Naive B cell (primary cell): ENCODE measurements at regions not wholly inside any gene's neighbourhood (a gene's known extent, or its start where the extent isn't known, plus 50 kb on each side); places are given as distances from the start of the nearest gene placed in this dataset.

Experiments used
- ATAC-seq, 2 donors: fragments of 150-1000 bp; cut with Tn5 transposase; 2 replicates each; pipeline ENCODE4 v1.10.0; 2021; ENCODE audit warnings: low read depth in 2 of 2, mild to moderate bottlenecking in 2 of 2, moderate library complexity in 2 of 2
- DNase-seq: peaks from one replicate; pipeline ENCODE4 v3.0.0; 2022
- H3K27ac Mint-ChIP-seq, 6 donors: one replicate each; pipeline ENCODE4 v1.8.0; 2020 to 2022; ENCODE audit warnings: mild to moderate bottlenecking in 6 of 6, mixed read lengths in 6 of 6, moderate library complexity in 5 of 6, inconsistent platforms in 2 of 6
- H3K27me3 Mint-ChIP-seq, 3 donors: one replicate each; pipeline ENCODE4 v1.8.0; 2021 to 2022; ENCODE audit warnings: mixed read lengths in 3 of 3, mild to moderate bottlenecking in 1 of 3
- H3K36me3 Mint-ChIP-seq, 2 donors: one replicate each; pipeline ENCODE4 v1.8.0; 2020 to 2022; ENCODE audit warnings: mixed read lengths in 2 of 2, inconsistent platforms in 1 of 2, mild to moderate bottlenecking in 1 of 2
- H3K4me1 Mint-ChIP-seq, 3 donors: one replicate each; pipeline ENCODE4 v1.8.0; 2020 to 2022; ENCODE audit warnings: mixed read lengths in 3 of 3, inconsistent platforms in 1 of 3, mild to moderate bottlenecking in 1 of 3, moderate library complexity in 1 of 3
- H3K4me3 Mint-ChIP-seq, 8 donors: one replicate each; pipeline ENCODE4 v1.8.0; 2020 to 2022; ENCODE audit warnings: mild to moderate bottlenecking in 8 of 8, mixed read lengths in 8 of 8, moderate library complexity in 8 of 8, inconsistent platforms in 2 of 8
- H3K9me3 Mint-ChIP-seq, 7 donors: one replicate each; pipeline ENCODE4 v1.8.0; 2020 to 2022; ENCODE audit warnings: mixed read lengths in 7 of 7, mild to moderate bottlenecking in 5 of 7, inconsistent platforms in 2 of 7, moderate library complexity in 1 of 7

DNA sequence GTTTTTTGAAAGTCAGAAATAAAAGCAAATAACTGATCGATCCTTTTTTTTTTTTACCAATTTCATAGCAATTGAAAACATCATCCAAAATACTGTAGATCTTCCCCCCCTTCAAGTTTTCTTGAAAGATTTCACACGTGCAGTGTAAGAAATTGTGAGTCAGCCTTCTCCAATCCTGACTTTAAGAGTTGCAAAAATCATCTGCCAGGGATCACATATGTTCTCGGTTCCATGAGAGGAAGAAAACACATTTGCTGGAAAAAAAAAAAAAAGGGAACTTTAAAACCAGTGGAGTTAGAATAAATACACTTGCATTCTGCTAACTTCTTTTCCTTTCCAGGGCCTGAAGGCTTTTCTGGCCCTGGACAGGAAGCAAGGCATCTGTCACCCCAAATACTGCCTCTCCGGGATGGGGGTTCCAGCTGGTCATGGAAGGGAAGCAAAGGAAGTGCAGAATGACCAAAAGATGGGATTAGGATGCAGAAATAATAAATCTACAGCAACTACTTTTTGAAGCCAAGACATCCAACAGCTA is 198.4 kb upstream of the KIAA1217 start:
- Mint-ChIP-seq H3K27ac (peak overlapping the region in 1 of 6 donors; percentile 8), H3K4me3 (no peak overlapping the region), H3K4me1 (no peaks in the 10 kb centered on the region), H3K9me3 (peaks cover 0 to 4% (median 0%) of the 10 kb centered on the region in 7 donors), H3K36me3 (no peaks in the 10 kb centered on the region), H3K27me3 (peaks cover 4 to 7% (median 5%) of the 10 kb centered on the region in 3 donors)
- no peak for DNase-seq
- no peak for ATAC-seq

DNA sequence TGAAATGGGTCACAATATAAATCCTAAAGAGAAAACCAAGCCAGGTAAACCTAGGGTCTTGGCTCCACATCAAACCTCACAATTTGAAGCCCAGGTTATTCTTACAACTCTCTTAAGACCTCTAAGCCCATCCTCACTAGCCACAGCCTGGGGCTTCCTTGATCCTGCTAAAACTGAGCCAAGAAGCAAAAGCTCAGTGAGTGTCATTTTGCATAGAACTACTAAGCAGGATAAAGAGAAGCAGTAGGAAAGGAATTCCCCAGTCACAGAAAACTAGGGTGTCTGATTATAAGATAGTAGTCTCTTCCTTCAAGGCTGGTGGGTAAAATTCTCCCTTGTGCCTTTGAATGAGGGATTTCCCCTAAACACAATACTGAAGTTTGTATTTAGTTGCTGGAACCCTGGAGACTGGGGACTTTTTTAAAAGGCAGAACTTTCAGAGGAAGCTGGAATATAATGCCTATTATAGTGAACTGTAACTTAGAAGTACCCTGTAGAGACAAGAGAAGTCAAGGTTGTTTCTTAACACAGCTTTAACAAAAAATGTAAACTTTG is 196.6 kb upstream of the KIAA1217 start:
- H3K4me1 Mint-ChIP-seq, result no peaks in the 10 kb centered on the region
- H3K27ac Mint-ChIP-seq, result no peak overlapping the region
- DNase-seq (no peak), ATAC-seq (no peak)
- H3K9me3 Mint-ChIP-seq, result peaks cover 0 to 4% (median 0%) of the 10 kb centered on the region in 7 donors
- H3K27me3 Mint-ChIP-seq, result peaks cover 4 to 7% (median 5%) of the 10 kb centered on the region in 3 donors
- no peak overlapping the region for H3K4me3 Mint-ChIP-seq
- no peaks in the 10 kb centered on the region for H3K36me3 Mint-ChIP-seq

DNA sequence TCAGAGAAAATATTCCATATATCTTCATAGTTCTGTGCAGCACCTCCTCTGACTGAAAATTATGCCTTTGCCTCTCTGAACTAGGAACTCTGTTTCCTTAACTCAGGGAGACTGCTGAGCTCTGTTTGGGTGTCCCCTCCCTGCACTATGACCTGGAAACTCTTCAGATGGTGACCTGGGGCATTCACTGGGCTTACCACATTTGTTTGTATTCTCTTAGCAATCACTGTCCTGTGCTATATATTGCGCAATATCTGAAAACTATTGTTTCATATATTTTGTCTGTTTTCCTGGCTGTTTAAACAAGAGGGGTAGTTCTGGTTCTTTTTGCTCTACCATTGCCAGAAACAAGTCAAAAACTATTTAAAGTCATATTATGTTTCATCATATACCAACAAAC is 181.8 kb upstream of the KIAA1217 start:
- H3K4me1 Mint-ChIP-seq, result no peaks in the 10 kb centered on the region
- H3K4me3 Mint-ChIP-seq, result no peak overlapping the region
- H3K27me3 Mint-ChIP-seq, result no peaks in the 10 kb centered on the region
- DNase-seq (no peak), ATAC-seq (no peak)
- H3K27ac Mint-ChIP-seq, result no peak overlapping the region
- peaks cover 0 to 5% (median 0%) of the 10 kb centered on the region in 7 donors for H3K9me3 Mint-ChIP-seq
- H3K36me3 Mint-ChIP-seq, result no peaks in the 10 kb centered on the region

DNA sequence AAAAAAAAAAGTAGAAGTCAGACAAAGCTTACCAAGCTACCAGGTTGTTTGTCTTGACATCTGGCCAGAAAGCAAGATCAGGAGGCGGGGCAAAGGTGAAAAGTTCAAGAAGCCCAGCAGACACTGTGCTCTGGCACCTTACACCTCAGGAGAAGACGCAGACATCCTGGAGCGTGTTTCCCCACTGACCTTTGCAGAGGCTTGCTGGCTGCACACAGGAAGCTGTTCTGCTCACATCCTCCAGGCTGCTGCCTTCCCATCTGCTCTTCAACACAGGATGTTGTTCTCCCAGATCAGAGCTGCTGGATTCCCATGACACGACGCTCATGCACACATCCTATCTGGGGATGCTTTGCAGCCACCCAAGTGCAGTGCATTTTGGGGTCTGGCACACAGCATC is 174.4 kb upstream of the KIAA1217 start:
- H3K36me3 Mint-ChIP-seq, result no peaks in the 10 kb centered on the region
- DNase-seq, result no peak
- no peak overlapping the region for H3K27ac Mint-ChIP-seq
- H3K9me3 Mint-ChIP-seq, result peaks cover 0 to 15% (median 4%) of the 10 kb centered on the region in 7 donors
- H3K4me1 Mint-ChIP-seq, result no peaks in the 10 kb centered on the region
- no peak for ATAC-seq
- H3K27me3 Mint-ChIP-seq, result no peaks in the 10 kb centered on the region
- H3K4me3 Mint-ChIP-seq, result no peak overlapping the region

DNA sequence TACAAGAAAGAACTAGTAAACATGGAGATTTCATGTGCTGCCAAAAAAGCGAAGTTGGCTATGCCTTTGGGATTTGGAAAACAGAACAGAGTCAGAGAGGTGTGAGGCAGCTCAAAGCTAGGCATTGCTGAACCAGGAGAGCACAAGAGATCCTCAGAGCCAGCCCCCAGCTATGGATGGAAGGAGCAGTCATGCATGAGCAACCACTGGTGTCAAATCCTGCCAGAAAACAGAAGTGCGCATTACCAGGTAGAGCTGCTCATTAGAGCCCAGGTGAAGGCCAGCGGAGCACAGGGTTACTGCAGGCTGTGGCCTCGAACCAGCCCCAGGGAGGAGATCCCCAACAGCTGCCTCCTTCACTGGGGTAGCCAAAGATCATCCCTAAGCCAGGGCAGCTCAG is 173.2 kb upstream of the KIAA1217 start:
- no peaks in the 10 kb centered on the region for H3K4me1 Mint-ChIP-seq
- peaks cover 0 to 11% (median 4%) of the 10 kb centered on the region in 7 donors for H3K9me3 Mint-ChIP-seq
- H3K36me3 Mint-ChIP-seq, result no peaks in the 10 kb centered on the region
- DNase-seq (no peak), ATAC-seq (no peak)
- no peak overlapping the region for H3K4me3 Mint-ChIP-seq
- no peak overlapping the region for H3K27ac Mint-ChIP-seq
- H3K27me3 Mint-ChIP-seq, result no peaks in the 10 kb centered on the region

DNA sequence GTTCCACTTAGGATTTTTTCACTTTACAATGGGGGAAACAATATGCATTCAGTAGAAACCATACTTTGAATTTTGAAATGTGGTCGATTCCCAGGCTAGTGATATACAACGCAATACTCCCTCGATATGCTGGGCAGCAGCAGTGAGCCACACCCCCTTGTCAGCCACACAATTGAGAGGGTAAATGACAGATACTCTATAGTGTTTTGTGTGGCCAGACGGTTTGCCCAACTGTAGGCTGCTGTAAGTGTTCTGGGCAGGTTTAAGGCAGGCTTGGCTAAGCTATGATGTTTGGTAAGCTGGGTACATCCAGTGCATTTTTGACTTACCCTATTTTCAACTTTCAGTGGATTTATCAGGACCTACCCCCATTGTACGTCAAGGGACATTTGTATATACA is 169.6 kb upstream of the KIAA1217 start:
- no peak for DNase-seq
- Mint-ChIP-seq H3K36me3 (no peaks in the 10 kb centered on the region), H3K27ac (no peak overlapping the region)

DNA sequence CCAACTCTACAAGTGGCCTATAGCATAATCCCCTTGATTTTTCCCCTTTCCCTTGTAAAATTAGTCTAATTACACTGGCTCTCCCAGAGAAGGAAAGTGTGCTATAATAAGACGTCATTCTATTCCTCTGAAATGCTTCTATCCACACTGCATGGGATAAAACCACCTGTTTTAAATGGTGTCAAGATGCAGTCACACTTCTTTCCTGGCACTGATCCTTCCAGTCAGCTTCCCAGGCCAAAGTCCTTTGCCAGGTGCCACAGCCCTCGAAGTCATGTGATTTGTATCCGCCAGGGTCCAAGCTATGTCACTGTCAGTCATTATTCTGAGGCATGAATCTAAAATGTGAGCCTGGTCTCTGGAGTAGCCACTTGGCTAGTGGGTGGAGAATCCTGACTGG is 169.0 kb upstream of the KIAA1217 start:
- no peaks in the 10 kb centered on the region for H3K27me3 Mint-ChIP-seq
- DNase-seq (no peak), ATAC-seq (no peak)
- H3K9me3 Mint-ChIP-seq, result peaks cover 0 to 7% (median 2%) of the 10 kb centered on the region in 7 donors
- no peak overlapping the region for H3K4me3 Mint-ChIP-seq
- H3K36me3 Mint-ChIP-seq, result no peaks in the 10 kb centered on the region
- H3K27ac Mint-ChIP-seq, result no peak overlapping the region
- no peaks in the 10 kb centered on the region for H3K4me1 Mint-ChIP-seq

More for the DNA sequence above, 169.6 kb upstream of the KIAA1217 start:
- peaks cover 0 to 11% (median 4%) of the 10 kb centered on the region in 7 donors for H3K9me3 Mint-ChIP-seq
- no peak for ATAC-seq
- H3K4me1 Mint-ChIP-seq, result no peaks in the 10 kb centered on the region
- no peaks in the 10 kb centered on the region for H3K27me3 Mint-ChIP-seq
- H3K4me3 Mint-ChIP-seq, result no peak overlapping the region

DNA sequence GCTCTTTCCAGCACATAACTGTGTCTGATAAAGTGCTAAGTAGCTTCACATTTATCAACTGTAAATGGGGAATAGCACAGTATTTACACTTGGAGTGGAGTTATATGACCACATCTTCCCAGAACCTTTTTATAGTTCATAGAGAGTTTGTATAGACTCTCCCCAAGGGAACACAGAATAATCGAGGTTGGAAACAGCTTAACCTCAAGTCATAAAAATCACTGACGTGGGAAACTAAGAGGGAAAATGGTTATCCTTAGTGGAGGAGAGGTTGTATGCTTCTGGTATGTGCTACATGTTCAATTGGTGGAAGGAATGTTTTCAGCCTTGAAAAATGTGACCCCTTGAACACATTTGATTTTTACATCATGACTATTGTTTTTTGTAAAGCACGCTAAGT is 167.9 kb upstream of the KIAA1217 start:
- no peaks in the 10 kb centered on the region for H3K27me3 Mint-ChIP-seq
- DNase-seq, result no peak
- no peak overlapping the region for H3K27ac Mint-ChIP-seq
- no peak overlapping the region for H3K4me3 Mint-ChIP-seq
- no peak for ATAC-seq
- H3K36me3 Mint-ChIP-seq, result no peaks in the 10 kb centered on the region
- peaks cover 0 to 6% (median 0%) of the 10 kb centered on the region in 7 donors for H3K9me3 Mint-ChIP-seq
- no peaks in the 10 kb centered on the region for H3K4me1 Mint-ChIP-seq

DNA sequence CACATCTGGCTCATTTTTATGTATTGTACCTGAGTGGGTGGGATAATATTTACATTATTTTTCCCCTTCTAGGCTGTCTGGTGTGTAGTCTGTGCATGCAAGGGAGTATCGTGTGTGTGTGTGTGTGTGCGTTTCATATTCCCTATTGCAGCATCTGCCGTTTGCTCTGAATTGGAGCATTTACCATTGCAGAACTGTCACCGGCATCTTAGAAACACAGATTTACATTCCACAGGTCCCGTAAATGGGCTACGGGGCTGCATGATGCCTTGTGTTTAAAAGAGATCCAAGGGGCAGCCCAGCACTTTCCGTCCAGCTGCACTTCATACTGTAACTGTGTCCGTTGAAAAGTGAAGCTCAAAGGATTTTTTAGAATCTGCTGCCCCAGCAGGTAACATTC is 167.1 kb upstream of the KIAA1217 start:
- Mint-ChIP-seq H3K36me3 (no peaks in the 10 kb centered on the region), H3K4me1 (no peaks in the 10 kb centered on the region), H3K27ac (no peak overlapping the region), H3K27me3 (no peaks in the 10 kb centered on the region), H3K4me3 (no peak overlapping the region), H3K9me3 (peaks cover 0 to 5% (median 0%) of the 10 kb centered on the region in 7 donors)
- DNase-seq (no peak), ATAC-seq (no peak)

DNA sequence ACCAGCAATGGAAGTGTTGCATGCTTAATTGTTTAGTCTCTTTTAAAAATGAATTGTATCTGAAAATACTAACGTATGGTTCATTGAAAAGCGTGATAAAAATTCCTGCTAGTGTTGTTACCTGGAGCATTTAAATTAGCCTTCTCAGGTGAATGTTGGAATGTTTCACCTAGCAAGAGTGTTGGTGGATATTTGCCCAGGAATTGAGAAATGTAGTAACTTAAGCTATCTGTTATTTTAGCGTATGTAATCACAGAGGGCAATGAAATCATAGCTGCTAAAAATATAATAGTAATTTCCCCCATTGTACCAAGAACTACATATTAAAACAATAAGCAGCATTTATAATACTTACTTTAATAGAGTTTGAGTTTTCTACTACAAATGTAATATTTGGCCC is 166.1 kb upstream of the KIAA1217 start:
- no peaks in the 10 kb centered on the region for H3K4me1 Mint-ChIP-seq
- ATAC-seq (no peak), DNase-seq (no peak)
- no peaks in the 10 kb centered on the region for H3K36me3 Mint-ChIP-seq
- H3K27ac Mint-ChIP-seq, result no peak overlapping the region
- no peaks in the 10 kb centered on the region for H3K27me3 Mint-ChIP-seq
- H3K9me3 Mint-ChIP-seq, result peaks cover 0 to 5% (median 0%) of the 10 kb centered on the region in 7 donors
- H3K4me3 Mint-ChIP-seq, result no peak overlapping the region

DNA sequence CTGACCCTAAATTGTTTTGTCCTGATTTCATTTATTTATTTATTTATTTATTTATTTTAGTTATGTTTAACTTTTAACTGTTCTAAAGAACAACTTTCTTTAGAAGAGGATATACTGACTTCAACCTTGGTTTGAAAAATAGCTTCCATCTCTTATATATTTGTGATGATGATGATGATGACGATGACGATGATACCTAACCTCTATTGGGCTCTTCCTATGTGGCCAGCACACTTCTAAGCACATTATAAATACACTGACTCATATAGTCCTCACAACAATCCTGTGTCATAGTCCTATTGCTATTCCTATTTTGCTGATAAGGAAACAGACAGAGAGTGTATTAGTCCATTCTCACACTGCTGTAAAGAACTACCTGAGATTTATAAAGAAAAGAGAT is 162.9 kb upstream of the KIAA1217 start:
- Mint-ChIP-seq H3K36me3 (no peaks in the 10 kb centered on the region), H3K4me1 (no peaks in the 10 kb centered on the region), H3K4me3 (no peak overlapping the region), H3K27ac (no peak overlapping the region), H3K27me3 (no peaks in the 10 kb centered on the region), H3K9me3 (peaks cover 1 to 15% (median 7%) of the 10 kb centered on the region in 7 donors)
- ATAC-seq (no peak), DNase-seq (no peak)

DNA sequence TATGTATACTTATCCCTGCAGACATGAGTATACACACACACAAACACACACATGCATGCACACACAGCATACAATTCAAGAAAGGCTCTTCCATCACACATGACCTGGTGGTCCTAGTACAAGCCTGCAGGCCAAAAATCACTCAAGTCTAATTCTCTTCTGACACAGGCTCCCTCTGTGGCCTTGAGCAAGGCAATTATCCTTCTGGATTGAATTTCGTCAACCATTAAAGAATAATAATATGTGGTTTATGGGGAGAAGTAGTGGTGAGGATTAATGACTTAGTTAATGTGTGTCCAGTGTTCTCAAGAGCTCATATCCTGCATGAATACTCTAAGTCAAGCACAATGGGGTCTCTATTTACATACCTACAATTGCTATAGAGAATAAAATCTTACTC is 161.8 kb upstream of the KIAA1217 start:
- H3K27ac Mint-ChIP-seq, result no peak overlapping the region
- DNase-seq, result no peak
- H3K4me3 Mint-ChIP-seq, result no peak overlapping the region
- no peak for ATAC-seq
- H3K4me1 Mint-ChIP-seq, result no peaks in the 10 kb centered on the region
- H3K36me3 Mint-ChIP-seq, result no peaks in the 10 kb centered on the region
- no peaks in the 10 kb centered on the region for H3K27me3 Mint-ChIP-seq
- H3K9me3 Mint-ChIP-seq, result peaks cover 3 to 19% (median 7%) of the 10 kb centered on the region in 7 donors

DNA sequence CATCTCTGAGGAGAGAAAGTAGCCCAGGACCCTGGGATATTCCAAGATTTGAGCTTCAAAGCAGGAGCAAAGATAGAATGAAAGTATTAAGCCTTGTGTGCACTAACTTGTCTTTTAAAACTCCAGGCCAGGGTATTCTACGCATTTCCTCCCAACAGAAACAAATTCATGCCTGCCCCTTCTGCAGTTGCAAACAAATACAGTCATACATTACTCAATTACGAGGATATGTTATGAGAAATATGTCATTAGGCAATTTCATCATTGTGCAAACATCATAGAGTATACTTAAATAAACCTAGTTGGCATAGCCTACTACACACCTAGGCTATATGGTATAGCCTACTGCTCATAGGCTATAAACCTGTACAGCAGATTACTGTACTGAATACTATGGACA is 154.5 kb upstream of the KIAA1217 start:
- DNase-seq (no peak), ATAC-seq (no peak)
- Mint-ChIP-seq H3K27me3 (no peaks in the 10 kb centered on the region), H3K4me3 (no peak overlapping the region), H3K4me1 (no peaks in the 10 kb centered on the region), H3K36me3 (no peaks in the 10 kb centered on the region), H3K9me3 (peaks cover 3 to 19% (median 10%) of the 10 kb centered on the region in 7 donors), H3K27ac (no peak overlapping the region)

DNA sequence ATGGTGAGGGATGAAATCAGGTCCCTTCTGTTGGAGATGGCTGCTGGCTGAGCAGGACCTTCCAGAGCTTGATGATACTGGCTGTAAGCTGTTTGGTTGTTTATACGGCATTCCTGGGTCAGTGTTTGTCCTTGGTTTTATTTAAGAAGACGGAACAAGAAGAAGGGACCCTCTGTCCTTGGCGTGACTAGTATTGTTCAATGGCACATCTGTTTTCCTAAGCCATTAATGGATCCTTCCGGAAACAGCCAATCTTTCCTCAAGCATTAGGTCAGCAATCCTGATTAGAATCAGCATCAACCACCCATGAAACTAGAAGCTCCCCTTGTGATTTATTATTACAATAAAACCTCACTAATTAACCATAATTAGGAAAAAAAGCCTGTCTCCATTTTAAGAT is 128.7 kb upstream of the KIAA1217 start:
- Mint-ChIP-seq H3K9me3 (peaks cover 0 to 13% (median 2%) of the 10 kb centered on the region in 7 donors), H3K27me3 (no peaks in the 10 kb centered on the region), H3K4me1 (no peaks in the 10 kb centered on the region), H3K4me3 (no peak overlapping the region), H3K36me3 (no peaks in the 10 kb centered on the region), H3K27ac (no peak overlapping the region)
- no peak for DNase-seq
- ATAC-seq, result no peak
